ENCODE measurements at regions not wholly inside any gene's neighbourhood (a gene's known extent, or its start where the extent isn't known, plus 50 kb on each side); places are given as distances from the start of the nearest gene placed in this dataset.

DNA sequence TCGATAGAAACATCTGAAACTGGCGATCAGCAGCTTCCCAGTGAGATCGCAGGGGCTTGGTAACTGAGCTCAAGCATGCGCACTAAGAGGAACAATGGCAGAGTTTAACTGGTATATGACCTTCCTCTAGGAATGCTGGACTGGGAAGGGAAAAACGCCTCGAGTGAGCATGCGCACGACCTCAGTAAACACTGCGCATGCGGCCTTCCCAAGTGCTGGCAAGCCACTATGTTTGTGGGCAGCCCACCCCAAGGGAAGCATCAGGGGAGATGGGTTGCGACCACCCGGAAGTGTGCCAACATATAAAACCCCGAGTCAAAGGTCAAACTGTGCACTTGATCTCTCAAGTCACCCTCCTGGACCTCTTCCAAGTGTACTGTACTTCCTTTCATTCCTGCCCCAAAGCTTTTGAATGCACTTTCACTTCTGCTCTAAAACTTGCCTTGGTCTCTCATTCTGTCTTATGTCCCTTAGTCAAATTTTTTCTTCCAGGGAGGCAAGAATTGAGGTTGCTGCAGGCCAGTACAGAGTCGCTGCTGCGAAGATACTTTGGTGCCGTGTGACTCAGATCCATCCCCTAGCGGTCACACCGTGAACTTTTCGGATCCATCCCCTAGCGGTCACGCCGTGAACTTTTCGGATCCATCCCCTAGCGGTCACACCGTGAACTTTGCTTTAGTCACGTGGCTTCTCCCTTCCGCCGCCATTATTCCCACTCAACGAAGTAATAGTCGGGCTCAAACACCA, 243.3 kb downstream of the FAM43A start:
- DNase-seq (ENCODE audit: low read depth): no peak

DNA sequence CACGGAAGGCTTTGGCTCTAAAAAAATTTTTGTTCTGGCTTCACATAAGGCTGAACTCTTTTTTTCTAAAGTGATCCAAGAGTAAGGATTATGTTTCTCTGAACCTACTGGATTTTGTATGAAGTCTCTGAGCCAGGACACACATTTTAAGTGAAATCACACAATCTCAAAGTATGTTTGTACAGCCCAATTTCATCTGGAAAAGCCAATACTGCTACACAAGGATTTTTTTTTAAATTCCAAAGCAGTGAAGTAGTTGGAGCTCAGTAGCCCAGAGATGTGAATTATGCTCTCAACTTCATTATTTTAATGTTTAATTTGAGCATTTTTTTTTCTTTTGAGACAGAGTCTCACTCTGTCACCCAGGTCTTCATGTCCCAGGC, 243.9 kb downstream of the FAM43A start:
- DNase-seq (ENCODE audit: low read depth): no peak

DNA sequence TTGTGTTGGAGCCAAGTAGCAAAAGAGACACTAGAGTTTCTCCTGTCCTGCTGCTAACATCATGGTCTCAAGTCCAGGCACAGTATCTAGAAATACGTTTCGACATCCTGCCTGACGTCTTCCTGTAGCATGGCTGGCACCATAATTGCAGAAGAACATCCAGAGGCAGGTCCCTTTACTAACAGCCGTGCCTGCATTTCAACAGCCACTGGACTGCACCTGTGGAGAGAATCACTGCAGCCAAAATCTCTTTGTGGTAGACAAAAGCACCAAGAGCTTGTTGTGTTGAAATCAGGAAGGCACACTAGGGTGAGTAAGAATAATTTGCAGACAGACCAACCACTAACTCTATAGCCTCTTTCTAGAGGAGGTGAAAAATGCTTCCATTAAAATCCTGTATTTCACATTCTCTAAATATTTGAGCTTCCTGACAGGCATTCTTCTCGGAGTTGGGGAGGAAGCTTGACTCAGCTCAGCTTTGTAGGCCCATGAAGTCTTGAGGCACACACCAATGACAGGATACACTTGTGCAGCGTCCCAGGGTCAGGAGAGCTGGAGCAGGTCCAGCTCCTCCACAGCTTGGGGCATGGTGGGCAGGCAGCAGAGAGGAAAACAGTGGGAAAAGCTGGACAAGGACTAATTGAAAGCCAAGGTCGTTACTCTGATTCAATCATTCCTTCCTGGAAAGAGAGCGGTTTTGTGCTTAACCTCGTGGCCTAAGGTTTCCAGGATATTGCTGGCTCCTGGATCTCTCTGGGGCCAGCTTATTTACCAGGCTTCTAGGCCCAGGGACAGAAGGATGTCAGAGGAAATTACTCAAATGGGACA, 244.9 kb downstream of the FAM43A start:
- peak; percentile 65 for DNase-seq (ENCODE audit: low read depth)

DNA sequence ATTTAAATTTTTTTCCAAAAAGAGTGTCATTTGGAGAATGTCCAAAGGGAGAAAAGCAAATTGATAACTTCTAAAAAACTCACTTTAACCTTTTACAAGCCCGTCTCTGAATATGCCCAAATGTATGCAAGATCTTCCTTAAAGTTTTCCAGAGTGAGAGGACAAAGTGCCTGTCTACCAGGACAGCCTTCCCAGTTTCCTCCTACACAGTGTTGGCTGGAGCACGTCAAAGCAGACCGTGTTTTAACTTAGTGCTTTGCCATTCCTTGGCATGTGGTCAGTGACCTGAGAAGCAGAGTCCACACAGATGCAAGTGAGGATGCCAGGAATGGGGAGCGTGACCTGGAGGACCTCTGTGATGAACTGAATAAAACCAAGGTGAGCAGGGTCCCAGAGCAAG, 245.7 kb downstream of the FAM43A start:
- DNase-seq (ENCODE audit: low read depth): no peak

DNA sequence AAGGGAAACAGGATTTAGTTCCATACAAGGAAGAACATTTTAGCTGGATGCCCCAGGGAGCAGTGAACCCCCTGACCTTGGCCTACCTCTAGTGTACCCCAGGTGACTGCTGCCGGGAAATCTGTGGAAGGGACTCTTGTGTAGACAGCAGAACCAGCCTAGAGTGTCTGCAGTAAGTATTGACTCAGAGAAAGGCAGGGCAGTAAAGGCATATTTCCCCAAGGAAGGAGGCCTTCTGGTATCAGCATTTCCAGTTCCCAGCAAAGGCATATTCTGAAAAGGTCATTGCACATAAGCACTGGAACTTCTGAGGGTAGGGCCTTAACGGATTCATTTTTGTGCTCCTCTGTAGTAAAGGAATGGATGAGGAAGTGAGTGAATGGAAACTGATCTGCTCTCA, 246.2 kb downstream of the FAM43A start:
- DNase-seq (ENCODE audit: low read depth): no peak

DNA sequence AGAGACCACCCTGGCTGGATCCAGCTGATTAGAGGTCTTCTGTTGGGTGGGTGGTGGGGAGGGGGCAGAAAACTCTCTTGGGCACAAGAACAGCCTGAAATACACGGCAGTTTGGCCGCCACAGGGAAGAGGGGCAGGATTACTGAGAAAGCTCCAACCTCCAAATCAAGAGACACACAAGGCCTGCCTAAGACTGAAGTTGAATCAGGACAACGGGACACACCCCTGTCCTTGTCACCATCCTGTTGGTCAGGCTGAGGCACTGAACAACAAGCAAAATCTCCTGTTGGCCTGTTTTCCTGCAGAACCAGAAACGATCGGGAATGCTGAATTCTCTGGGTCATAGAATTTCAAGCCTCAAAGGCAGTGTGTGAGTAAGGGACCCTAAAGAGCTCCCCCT, 247.8 kb downstream of the FAM43A start:
- no peak for DNase-seq (ENCODE audit: low read depth)

DNA sequence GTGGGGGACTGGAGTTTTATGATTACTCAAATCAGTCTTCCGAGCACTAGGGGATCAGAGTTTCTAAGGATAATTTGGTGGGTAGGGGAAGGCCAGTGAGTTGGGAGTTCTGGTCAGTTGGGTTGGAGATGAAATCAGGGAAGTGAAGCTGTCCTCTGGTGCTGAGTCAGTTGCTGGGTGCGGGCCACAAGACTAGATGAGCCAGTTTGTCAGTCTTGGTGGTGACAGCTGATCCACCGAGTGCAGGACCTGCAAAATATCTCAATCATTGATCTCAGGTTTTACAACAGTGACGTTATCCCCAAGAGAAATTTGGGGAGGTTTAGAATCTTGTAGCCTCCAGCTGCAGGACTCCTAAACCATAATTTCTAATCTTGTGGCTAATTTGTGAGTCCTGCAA, 249.4 kb downstream of the FAM43A start:
- DNase-seq (ENCODE audit: low read depth): no peak

DNA sequence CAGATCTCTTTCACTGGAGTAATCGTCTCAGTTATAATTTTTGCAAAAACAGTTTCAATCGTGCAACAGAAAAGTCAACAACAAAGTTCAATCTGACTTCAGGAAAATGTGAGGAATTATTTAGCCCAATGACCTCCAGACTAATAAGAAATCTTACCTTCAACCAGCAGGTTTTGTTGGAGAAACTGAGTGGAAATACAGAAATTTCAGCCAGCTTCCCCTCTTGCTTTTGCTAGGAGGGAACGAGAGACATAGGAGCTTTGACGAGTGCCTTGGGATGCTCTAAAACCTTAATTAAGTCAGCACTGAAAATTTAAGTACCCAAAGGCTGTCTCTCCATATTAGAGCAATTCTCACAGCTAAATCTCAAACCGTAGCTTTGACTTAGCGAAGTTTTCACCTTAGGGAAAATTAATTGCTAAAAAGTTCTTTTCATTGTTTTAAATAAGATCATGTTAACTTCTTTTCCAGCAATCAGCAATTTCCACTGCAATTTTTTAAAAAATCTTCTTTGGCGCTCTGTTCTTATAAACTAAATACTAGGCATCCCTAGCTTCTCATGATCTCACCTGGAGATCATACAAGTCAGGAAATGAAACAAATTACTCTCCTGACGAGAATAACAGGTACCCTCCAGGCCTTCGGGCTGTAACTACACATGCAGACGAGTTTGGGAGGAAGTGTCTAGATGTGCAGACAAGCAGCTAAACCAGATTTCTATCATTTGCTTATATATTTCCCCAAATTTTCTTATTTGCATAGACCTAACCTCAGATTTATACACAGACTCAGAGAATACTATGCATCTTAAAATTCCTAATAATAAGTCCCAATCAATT, 250.2 kb downstream of the FAM43A start:
- no peak for DNase-seq (ENCODE audit: low read depth)

DNA sequence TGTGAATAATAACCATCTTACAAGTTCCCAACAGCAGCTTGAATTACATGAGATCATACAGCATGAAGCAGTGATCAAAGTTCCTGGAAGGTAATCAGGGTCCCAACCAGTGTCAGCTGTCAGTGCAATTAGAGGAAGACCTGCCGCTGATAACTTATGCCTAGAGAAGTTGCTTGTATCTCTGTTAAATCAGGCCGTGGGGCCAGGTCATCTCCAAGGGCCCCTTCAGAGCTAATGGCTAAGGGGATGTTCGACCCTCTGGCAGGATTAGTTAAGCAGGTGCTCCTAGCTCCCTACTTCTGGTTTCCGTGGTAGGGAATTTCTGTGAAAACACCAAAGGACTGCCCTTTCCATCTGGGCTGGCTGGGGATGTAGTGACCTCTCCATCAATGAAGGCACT, 251.0 kb downstream of the FAM43A start:
- no peak for DNase-seq (ENCODE audit: low read depth)

DNA sequence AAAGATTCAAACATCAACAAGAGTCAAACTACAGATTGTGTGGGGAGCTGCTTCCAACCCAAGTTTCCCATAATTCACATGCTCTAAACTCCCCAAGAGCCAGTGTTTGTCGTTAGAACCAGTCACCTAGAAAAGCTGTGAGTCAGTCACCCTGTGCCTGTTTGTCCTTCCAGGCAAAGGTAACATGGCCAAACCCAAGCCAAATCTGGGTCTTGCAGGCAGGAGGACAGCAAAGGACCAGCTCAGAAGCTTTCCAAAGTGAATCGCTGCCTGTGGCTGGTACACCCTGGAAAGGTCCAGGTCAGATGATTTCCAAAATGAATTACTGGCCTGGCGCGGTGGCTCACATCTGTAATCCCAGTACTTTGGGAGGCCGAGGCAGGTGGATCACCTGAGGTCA, 251.5 kb downstream of the FAM43A start:
- no peak for DNase-seq (ENCODE audit: low read depth)

DNA sequence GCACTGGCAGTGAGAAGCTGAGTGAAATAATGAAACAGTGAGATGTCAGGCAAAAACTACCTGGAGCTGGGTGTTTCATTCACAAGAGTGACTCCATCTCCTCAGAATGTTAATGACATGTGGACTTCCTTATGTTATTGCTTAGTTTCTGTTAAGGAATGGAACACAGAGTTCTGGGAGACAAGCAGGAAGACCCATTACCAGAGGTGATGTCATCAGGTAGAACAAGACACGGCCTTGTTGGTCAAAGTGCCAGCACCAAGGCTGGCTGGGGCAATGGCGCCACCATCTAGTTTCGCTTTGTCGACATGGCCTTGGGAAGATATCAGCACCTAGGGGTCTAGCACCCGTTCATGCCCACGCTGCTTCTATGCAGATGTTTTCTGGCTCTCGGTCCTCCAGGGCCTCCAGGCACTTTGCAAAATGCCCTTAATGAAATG, 252.2 kb downstream of the FAM43A start:
- no peak for DNase-seq (ENCODE audit: low read depth)

DNA sequence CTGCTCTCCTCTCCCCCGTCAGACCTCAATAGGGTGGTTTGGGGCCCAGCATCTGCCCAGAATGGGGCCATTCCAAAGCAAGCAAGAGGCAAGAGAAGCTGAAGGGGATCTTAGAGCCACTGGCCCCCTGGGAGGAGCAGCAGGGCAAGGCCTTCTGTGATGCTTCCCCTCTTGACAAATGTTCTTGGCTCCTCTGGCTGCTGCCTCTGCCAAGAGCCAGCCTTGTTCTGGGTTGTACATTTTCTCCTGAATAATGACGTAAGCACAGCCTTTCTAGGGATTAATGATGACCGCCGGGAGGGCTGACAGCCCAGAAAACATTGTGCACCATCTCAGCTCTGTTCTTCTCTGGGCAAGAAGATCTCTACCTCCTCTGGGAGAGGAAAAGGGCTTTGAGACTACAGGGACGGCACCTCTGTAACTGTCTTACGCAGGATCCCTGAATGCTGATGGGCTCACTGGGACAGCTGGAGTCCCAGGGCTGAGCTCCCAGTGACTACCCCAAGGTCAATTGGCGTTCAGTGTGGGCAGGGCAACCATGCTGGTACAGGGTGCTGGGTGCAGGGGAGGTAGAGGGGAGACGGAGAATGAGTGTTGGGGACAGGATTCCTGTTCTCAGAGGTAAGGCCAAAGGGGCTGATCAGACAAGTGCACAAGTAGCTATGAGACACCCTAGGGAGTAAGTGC, 253.3 kb downstream of the FAM43A start:
- DNase-seq (ENCODE audit: low read depth): no peak

DNA sequence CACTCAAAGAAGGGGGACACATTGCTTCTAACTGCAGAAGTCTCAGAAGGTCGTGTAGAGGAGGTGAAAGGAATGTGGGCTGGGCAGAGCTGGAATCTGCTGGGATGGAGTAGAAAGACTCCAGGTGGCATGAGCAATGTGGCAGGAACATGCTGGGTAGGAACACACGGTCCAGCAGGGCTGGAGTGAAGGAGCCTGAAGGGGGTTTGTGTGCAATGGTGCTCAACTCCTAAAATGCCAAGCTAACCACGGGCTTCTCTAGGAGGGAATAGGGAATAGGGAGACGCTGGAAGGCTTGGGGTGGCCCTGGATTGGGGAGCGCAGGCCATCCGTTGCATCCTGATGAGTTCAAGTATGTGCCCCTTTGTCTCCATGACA, 253.8 kb downstream of the FAM43A start:
- DNase-seq (ENCODE audit: low read depth): no peak

DNA sequence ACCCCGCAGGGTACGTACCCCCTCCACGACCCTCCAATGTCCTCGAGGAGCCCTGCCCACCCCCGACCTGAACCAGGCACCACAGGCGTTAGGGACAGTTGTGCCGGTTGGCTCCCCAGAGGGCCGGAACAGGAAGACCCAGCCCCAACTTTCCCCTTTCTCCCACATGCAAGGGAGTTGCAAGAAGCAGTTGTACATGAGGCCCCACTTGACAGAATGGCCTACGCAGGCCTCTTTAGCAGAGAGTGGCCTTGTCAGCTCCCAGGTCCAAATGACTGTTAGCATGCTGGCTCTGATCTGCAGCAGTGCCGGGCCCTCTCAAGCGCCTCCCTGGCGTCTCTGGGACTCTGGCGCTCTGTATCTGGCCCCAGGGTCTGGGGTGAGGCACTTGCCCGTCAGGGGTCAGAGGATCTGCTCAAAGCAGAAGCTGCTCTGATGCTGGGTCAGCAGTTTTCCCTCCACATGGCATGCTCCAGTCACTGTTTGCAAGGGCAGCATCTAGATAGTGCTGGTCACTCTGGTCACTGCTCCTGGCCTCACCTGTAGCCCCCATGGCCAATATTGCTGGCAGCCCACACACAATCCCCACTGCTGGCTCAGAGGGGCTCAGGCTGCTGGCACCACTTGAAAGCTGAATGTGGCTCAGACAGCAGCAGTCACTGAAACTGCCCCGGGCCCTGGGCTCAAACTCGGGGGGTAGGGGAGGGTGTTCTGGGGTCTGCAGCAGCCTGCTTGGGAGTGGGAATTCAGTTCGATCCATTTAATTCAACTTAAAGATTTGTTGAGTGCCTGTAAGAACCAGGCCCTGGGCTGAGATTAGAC, 254.5 kb downstream of the FAM43A start:
- DNase-seq (ENCODE audit: low read depth): no peak

DNA sequence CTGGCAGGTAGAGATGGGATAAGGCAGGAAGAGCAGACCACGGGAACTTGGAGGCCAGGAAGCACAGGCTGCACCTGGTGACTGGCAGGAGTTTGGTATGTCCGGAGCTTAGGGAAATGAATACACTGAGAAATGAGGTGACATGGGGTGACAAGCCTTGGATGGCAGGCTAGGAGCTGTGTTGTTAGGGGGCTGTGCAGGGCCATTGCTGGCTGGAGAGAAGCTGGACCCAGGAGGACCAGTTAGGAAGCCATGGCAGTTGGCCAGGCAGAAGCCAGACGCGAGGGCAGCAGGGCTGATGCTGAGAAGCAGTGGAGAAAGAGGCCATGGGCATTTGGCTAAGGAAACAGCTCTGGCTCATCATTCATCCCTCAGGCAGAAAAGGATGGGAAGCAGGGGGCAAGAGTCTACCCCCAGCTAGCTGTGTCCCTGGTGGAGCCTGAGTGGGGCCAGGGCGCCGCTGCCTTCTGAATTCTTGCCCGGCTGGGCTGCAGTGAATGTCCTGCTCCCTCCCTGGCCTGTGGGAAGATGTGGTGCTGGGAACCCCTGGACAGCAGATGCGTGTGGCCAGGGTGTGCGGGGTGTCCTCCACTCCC, 255.8 kb downstream of the FAM43A start:
- DNase-seq (ENCODE audit: low read depth): no peak

DNA sequence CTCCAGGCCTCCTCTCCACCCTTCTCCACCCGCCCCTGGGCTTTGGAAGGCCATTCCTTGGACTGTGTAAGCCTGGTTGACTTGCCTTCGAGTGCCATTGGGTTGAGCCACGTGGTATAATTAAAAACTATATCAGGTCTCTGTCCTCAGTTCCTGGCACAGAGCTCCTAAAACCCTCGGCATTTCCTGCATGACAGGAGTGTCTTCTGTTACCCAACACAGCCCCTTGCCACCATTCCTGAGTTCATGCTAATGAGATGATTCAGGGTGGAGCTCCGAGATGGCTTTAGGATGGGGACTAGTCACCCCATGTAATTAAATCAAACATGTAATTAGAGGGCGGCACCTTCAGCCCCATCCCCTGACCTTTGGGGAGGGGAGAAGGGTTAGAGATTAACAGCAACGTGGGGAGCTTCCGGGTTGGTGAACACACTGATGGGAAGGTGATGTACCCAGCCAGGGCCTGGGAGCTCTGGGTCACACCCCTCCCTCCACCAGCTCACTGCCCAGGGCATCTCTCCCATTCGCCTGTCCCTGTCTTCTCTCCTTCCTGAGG, 256.4 kb downstream of the FAM43A start:
- no peak for DNase-seq (ENCODE audit: low read depth)

DNA sequence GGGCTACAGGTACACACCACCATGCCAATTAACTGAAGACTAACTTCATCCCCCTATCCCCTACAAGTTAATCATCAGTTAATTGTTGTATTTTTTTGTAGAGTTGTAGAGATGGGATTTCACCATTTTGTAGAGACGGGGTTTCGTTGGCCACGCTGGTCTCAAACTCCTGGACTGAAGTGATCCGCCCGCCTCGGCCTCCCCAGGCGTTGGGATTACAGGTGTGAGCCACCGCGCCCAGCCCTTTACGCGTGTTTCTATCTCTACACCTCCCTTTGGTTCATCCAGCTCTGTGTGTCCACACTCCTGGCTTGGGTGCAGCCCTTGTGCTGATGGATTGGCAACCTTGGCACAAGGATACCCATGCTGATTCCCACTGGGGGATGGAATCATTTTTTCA, 258.8 kb downstream of the FAM43A start:
- no peak for DNase-seq (ENCODE audit: low read depth)

DNA sequence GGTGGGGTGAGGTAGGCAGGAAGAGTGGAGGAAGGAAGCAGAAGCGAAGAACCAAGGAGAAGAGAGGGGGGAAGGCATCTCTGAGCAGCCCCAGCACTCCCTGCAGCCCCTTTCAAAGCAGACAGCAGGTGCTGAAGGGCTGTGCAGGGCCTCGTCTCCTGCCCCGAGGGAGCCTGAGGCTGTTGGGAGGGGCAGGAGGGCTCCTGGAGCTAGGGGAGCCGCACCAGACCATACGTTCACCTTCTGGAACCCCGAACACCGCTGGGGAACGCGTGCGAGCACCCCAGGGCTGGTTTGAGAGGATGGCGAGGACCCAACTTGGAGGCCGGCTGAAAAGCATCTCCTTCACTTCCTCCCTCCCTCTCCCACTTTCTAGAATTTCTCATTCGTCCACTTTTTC, 259.8 kb downstream of the FAM43A start:
- no peak for DNase-seq (ENCODE audit: low read depth)

DNA sequence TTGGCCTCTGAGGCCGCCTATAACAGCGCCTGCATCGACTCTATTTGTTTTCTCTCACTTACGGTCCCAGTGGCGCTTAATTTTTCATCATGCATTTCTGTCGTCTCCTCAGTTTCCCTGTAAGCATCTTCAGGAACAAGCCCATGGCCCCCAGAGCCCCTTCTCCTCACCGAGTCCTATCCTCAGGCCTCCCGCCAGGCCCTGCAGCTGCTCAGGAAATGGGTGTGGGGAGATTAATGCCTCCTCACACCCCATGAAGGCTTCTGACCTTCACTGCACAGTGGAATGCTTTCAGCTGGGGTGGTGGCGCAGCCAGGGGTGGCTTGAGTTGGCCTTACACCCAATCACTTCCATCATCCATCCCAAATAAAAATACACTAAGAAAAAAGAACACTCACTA, 260.4 kb downstream of the FAM43A start:
- no peak for DNase-seq (ENCODE audit: low read depth)

DNA sequence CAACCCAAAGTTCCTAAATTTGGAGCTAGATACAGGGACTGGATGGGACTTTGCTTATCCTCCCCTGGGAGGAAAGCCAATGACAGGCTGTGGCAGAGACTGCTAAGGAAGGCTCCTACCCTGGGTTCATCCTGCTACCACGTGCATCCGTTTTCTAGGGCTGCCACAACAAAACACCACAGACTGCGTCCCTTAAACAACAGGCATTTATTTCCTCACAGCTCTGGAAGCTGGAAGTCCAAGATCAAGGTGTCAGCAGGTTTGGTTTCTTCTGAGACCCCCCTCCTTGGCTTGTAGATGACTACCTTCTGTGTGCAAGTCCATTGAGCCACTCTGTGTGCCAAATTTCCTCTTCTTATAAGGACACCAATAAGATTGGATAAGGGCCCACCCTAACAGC, 263.9 kb downstream of the FAM43A start:
- DNase-seq (ENCODE audit: low read depth): no peak
